Osteoblast (primary cell): ENCODE measurements at regions not wholly inside any gene's neighbourhood (a gene's known extent, or its start where the extent isn't known, plus 50 kb on each side); places are given as distances from the start of the nearest gene placed in this dataset.

ENCODE experiments used
- DNase-seq: peaks from one replicate; pipeline ENCODE4 v3.0.0; 2011; ENCODE audit warnings: low spot score, mixed read lengths; ENCODE audit not compliant: insufficient read length; ENCODE audit errors: missing footprints
- H2AFZ ChIP-seq: 2 replicates; pipeline ENCODE4 v1.6.0; 2011; ENCODE audit warnings: mild to moderate bottlenecking, low read length
- H3K27ac ChIP-seq: 2 replicates; pipeline ENCODE4 v1.5.1; 2011; ENCODE audit warnings: mild to moderate bottlenecking, low read depth, low read length, moderate library complexity
- H3K27me3 ChIP-seq: 2 replicates; pipeline ENCODE4 v1.6.0; 2012; ENCODE audit warnings: mild to moderate bottlenecking, control low read depth, inconsistent platforms, low read length, moderate library complexity; ENCODE audit not compliant: insufficient read depth
- H3K36me3 ChIP-seq: 2 replicates; pipeline ENCODE4 v1.5.1; 2011; ENCODE audit warnings: mild to moderate bottlenecking, low read length, control low read depth, moderate library complexity; ENCODE audit not compliant: insufficient read depth
- H3K4me1 ChIP-seq: 2 replicates; pipeline ENCODE4 v1.5.1; 2011; ENCODE audit warnings: mild to moderate bottlenecking, low read length, control low read depth, moderate library complexity; ENCODE audit not compliant: insufficient read depth
- H3K4me2 ChIP-seq: 2 replicates; pipeline ENCODE4 v1.6.0; 2011; ENCODE audit warnings: mild to moderate bottlenecking, low read length; ENCODE audit not compliant: insufficient read depth
- H3K4me3 ChIP-seq: fragments of 200-600 bp; sonication (generic); 3 replicates; pipeline ENCODE4 v1.5.1; 2012; ENCODE audit warnings: mild to moderate bottlenecking, low read length, inconsistent platforms; ENCODE audit not compliant: insufficient read depth
- H3K79me2 ChIP-seq: 2 replicates; pipeline ENCODE4 v1.6.0; 2012; ENCODE audit warnings: mild to moderate bottlenecking, low read length, control low read depth, inconsistent platforms; ENCODE audit not compliant: insufficient read depth
- H3K9me3 ChIP-seq: 2 replicates; pipeline ENCODE4 v1.5.1; 2011; ENCODE audit warnings: low read depth, low read length, control low read depth
- H4K20me1 ChIP-seq: 2 replicates; pipeline ENCODE4 v1.6.0; 2012; ENCODE audit warnings: mild to moderate bottlenecking, low read length, control low read depth; ENCODE audit not compliant: insufficient read depth
- TF ChIP-seq, protein P1 (sequence below): IDR thresholded peaks from 2 replicates; pipeline ENCODE4 v1.5.1; 2011; ENCODE audit warnings: mild to moderate bottlenecking, low read depth, low read length, moderate library complexity; ENCODE audit errors: extremely low read depth

DNA sequence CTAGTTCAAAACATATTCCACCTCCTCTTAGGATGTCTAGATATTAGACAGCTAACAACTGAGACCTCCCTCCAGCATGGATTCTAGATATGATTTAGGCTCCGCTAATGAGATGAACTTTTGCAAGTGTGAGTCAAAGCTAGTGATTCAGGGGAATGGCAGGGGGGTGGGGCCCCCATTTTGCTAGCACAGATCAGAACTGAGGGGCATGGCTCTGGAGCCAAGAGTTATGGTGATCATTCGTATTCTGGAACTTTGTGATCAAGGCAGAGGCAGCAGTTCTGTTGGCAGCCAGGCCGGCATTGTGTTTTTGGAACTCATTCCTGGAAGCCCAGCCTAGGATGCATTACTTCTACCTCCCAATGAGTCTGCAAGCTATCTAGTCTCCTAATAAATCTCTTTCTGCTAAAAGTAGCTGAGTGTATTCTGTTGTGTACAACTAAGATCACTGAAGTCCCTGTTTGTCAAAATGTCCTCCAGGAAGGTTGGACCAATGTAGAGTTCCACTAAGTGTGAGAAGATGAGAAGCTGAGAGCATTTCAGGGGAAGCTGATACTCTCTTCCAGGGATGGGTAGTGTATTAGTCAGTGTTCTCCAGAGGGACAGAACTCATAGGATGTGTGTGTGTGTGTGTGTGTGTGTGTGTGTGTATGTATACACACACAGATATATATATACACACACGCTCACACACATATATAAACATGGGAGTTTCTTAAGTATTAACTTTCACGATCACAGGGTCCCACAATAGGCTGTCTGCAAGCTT, 312.7 kb downstream of the TLE3 start:
- H3K4me3 ChIP-seq = no peak overlapping the region
- H4K20me1 ChIP-seq = no peaks in the 10 kb centered on the region
- H3K4me2 ChIP-seq = peak overlapping the region; percentile 2
- H3K27me3 ChIP-seq = peaks cover 9% of the 10 kb centered on the region
- H3K36me3 ChIP-seq = no peaks in the 10 kb centered on the region
- no peaks in the 10 kb centered on the region for H3K9me3 ChIP-seq
- peak overlapping the region; percentile 27 for H2AFZ ChIP-seq
- TF ChIP-seq, protein P1, sequence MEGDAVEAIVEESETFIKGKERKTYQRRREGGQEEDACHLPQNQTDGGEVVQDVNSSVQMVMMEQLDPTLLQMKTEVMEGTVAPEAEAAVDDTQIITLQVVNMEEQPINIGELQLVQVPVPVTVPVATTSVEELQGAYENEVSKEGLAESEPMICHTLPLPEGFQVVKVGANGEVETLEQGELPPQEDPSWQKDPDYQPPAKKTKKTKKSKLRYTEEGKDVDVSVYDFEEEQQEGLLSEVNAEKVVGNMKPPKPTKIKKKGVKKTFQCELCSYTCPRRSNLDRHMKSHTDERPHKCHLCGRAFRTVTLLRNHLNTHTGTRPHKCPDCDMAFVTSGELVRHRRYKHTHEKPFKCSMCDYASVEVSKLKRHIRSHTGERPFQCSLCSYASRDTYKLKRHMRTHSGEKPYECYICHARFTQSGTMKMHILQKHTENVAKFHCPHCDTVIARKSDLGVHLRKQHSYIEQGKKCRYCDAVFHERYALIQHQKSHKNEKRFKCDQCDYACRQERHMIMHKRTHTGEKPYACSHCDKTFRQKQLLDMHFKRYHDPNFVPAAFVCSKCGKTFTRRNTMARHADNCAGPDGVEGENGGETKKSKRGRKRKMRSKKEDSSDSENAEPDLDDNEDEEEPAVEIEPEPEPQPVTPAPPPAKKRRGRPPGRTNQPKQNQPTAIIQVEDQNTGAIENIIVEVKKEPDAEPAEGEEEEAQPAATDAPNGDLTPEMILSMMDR = no peak
- H3K27ac ChIP-seq = no peak overlapping the region
- H3K79me2 ChIP-seq = no peaks in the 10 kb centered on the region
- peaks cover 8% of the 10 kb centered on the region for H3K4me1 ChIP-seq
- DNase-seq = peak; percentile 83

DNA sequence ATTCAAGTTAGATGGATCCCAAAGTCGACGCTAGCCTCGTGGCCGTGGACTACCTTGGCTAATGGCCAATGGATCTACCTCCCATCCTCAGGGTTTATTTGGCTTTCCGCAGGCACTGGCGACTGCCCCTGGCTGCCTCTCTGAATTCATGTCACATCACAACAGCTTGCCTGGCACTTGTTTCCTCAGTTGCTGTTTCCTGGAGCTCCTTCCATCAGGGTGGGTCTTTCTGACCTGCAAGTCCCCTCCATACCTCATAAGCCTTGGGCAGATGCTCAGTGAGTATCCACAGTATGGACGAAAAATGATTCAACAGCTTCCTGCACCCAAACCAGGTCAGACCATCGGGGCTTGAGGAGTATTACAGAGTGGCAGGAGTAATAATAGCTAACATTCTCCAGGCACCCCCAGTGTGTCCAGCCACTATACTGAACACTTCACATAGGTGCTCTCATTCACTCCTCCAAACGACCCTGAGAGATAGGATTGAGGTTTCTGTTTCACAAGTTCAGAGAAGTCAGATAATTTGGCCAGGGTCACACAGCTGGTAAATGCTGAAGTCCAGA, 311.5 kb downstream of the TLE3 start:
- H3K4me3 ChIP-seq = no peak overlapping the region
- TF ChIP-seq, protein P1 = no peak
- no peak overlapping the region for H3K27ac ChIP-seq
- H3K79me2 ChIP-seq = no peaks in the 10 kb centered on the region
- no peaks in the 10 kb centered on the region for H3K9me3 ChIP-seq
- H3K4me1 ChIP-seq = peaks cover 8% of the 10 kb centered on the region
- DNase-seq = peak; percentile 36
- H3K36me3 ChIP-seq = no peaks in the 10 kb centered on the region
- H2AFZ ChIP-seq = no peak overlapping the region
- H4K20me1 ChIP-seq = no peaks in the 10 kb centered on the region
- H3K27me3 ChIP-seq = peaks cover 9% of the 10 kb centered on the region
- no peak overlapping the region for H3K4me2 ChIP-seq

DNA sequence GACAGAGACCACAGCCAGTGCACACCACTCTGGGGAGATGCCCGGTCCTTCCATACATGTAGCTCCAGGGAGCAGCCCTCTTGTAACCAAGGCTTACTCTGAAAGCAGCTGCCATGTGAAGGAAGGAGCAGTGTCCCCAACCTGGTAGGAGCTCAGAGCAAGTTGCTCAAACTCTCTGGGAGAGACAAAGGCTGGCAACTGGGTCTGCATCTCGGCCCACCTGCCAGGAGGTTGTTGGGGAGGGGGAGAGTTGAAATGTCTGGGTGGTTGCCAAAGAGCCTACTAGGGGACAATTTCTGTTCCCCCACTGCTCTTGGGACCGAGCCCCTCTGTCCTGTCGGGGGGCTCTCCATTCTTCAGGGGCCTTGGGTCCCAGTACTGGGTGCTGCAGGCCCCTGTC, 309.9 kb downstream of the TLE3 start:
- no peaks in the 10 kb centered on the region for H3K79me2 ChIP-seq
- H3K4me1 ChIP-seq = peaks cover 8% of the 10 kb centered on the region
- no peak overlapping the region for H3K4me3 ChIP-seq
- H3K9me3 ChIP-seq = no peaks in the 10 kb centered on the region
- TF ChIP-seq, protein P1 = no peak
- no peaks in the 10 kb centered on the region for H4K20me1 ChIP-seq
- DNase-seq = no peak
- H2AFZ ChIP-seq = no peak overlapping the region
- H3K4me2 ChIP-seq = no peak overlapping the region
- H3K27me3 ChIP-seq = no peaks in the 10 kb centered on the region
- H3K36me3 ChIP-seq = no peaks in the 10 kb centered on the region
- H3K27ac ChIP-seq = no peak overlapping the region

DNA sequence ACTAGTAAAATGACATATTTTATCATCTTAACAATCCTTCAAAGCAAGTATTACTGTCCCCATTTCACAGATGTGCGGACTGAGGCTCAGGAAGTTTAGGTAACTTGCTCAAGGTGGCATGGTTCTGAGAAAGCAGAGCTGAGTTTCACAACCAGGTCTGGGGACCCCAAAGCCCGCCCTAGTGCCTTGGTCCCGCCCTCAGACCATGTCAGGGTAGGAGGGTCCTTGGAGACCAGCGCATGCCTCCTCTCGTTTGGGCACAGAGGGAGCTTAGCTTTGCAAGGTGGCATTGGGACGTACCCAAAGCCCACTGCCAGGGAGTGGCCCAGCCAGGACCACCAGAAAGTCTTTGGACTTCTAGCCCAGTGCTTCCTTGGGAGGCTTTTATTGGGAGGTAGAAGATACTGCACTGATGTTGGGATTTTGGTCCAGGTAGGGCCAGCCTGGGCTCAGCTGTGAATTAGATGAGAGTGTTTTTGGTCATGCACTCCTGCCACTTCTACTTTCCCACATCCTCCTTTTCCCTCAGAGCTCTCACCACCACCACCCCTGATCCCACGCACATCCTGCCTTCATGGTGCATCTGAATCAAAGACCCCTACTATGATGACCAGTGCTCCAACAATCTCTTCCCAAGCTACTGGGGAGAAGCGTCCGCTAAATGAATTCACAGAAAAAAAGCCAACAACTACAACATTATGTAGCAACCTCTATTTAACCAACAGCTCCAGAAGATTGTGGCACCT, 307.9 kb downstream of the TLE3 start:
- Histone ChIP-seq H4K20me1 (no peaks in the 10 kb centered on the region), H3K79me2 (no peaks in the 10 kb centered on the region), H3K9me3 (no peaks in the 10 kb centered on the region), H3K4me1 (peaks cover 13% of the 10 kb centered on the region), H3K27me3 (no peaks in the 10 kb centered on the region), H3K27ac (no peak overlapping the region), H2AFZ (no peak overlapping the region), H3K36me3 (no peaks in the 10 kb centered on the region), H3K4me3 (no peak overlapping the region), H3K4me2 (no peak overlapping the region)
- TF ChIP-seq, protein P1 = no peak
- DNase-seq = peak; percentile 47
